ENCODE measurements at regions not wholly inside any gene's neighbourhood (a gene's known extent, or its start where the extent isn't known, plus 50 kb on each side); places are given as distances from the start of the nearest gene placed in this dataset.

DNA sequence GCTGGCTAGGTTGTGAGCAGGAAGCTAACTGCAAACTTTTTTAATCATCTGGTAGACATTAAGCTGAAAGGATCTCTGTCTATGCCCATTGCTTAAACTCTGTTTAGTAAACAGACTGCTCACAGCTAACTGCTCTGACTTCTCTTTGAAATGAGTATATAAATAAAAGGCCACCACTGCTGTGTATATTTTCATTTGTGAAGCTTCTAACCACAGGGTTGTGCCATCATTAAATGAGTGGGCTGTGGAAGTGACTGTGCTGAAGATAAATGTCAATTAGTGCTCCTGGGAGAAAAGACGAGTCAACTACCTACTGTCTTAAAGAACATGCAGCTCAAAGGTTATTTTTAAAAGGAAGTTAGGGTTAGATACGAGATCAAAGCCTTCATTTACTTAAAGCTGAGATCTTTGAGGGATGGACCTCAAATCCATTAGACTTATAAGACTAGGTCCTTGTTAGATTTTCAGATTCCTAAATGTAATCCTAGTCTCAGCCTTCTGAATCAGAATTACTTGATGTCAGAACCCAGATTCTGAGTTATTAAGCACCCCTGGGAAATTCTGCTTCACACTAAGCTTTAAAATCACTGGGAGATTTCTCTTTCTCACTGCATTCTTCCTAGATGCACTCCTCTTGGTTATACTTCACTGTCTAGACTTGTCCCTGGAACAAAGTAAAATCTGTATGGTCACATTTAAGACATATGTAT lies 213.1 kb upstream of the FLRT2 start:
- no peak for TF ChIP-seq EZH2 (IDR thresholded peaks at IDR 0.05; ENCODE audit: insufficient read depth, poor library complexity, severe bottlenecking)
- TF ChIP-seq EZH2phosphoT487 (IDR thresholded peaks at IDR 0.05; ENCODE audit: insufficient read depth, low read depth) = 0 out of 2 replicates have a peak, but pooled peaks have one; percentile 43
